Panc1 (cell line): ENCODE measurements at regions not wholly inside any gene's neighbourhood (a gene's known extent, or its start where the extent isn't known, plus 50 kb on each side); places are given as distances from the start of the nearest gene placed in this dataset.

Experiments used
- CTCF ChIP-seq: fragments of 450-650 bp; IDR thresholded peaks from 2 replicates; pipeline ENCODE4 v1.5.1; 2017; ENCODE audit warnings: mild to moderate bottlenecking
- POLR2AphosphoS5 ChIP-seq: IDR thresholded peaks from 2 replicates; pipeline ENCODE4 v1.6.1; 2012; ENCODE audit warnings: mild to moderate bottlenecking, low read depth, low read length, moderate library complexity
- TCF7L2 ChIP-seq: IDR thresholded peaks from 2 replicates; pipeline ENCODE4 v1.6.1; 2011; ENCODE audit warnings: mild to moderate bottlenecking, low read depth, low read length, inconsistent platforms
- TF ChIP-seq, protein P1 (sequence below), 2 experiments: IDR thresholded peaks; 2 replicates each; pipeline ENCODE4 v1.6.1; 2011 to 2012; ENCODE audit warnings: low read depth in 2 of 2, control low read depth in 1 of 2, low read length in 1 of 2, mild to moderate bottlenecking in 1 of 2, moderate library complexity in 1 of 2; ENCODE audit not compliant: insufficient read depth in 1 of 2

DNA sequence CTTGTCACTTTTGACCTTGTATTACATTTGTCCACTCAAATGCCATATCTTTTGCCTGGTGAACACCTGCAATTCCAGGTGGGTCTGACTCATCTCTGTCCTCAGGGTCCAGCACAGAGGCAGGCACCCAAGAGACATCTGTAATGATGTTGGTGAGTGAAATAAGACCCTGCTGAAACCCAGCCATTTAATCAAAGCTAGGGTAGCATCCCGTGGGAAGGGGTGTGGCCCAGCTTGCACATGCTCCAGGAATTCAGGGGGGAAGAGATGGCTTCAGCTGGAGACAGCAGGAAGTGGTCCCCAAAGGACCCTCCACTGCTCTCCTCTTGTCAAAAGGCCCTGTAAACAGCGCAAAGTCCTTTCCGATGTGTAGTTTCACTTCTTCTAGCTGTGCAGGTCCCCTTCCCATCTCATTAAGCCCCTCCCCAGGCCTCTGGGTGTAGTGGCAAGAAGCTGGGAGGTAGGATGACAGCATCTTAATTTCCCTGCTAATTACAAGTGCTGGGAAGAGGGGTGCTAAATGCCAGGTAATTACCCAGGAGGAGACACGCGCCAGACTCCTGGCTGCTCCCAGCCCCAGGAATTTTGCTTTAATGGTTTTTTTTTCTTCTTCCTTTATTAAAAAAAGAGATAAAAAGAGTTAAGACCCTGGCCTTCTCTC is 54.4 kb upstream of the TRABD2B start:
- TF ChIP-seq, protein P1, sequence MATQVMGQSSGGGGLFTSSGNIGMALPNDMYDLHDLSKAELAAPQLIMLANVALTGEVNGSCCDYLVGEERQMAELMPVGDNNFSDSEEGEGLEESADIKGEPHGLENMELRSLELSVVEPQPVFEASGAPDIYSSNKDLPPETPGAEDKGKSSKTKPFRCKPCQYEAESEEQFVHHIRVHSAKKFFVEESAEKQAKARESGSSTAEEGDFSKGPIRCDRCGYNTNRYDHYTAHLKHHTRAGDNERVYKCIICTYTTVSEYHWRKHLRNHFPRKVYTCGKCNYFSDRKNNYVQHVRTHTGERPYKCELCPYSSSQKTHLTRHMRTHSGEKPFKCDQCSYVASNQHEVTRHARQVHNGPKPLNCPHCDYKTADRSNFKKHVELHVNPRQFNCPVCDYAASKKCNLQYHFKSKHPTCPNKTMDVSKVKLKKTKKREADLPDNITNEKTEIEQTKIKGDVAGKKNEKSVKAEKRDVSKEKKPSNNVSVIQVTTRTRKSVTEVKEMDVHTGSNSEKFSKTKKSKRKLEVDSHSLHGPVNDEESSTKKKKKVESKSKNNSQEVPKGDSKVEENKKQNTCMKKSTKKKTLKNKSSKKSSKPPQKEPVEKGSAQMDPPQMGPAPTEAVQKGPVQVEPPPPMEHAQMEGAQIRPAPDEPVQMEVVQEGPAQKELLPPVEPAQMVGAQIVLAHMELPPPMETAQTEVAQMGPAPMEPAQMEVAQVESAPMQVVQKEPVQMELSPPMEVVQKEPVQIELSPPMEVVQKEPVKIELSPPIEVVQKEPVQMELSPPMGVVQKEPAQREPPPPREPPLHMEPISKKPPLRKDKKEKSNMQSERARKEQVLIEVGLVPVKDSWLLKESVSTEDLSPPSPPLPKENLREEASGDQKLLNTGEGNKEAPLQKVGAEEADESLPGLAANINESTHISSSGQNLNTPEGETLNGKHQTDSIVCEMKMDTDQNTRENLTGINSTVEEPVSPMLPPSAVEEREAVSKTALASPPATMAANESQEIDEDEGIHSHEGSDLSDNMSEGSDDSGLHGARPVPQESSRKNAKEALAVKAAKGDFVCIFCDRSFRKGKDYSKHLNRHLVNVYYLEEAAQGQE (IDR thresholded peaks at IDR 0.05; ENCODE audit: insufficient read depth in 1 of 2, low read depth in 2 of 2, low read length in 1 of 2): no peak
- no peak for TF ChIP-seq CTCF
- TF ChIP-seq TCF7L2: no peak
- no peak for TF ChIP-seq POLR2AphosphoS5
